IMR-90 (cell line): ENCODE measurements at regions not wholly inside any gene's neighbourhood (a gene's known extent, or its start where the extent isn't known, plus 50 kb on each side); places are given as distances from the start of the nearest gene placed in this dataset.

Experiments used
- ATAC-seq: fragments of 200-7000 bp; cut with Tn5 transposase; 2 replicates; pipeline ENCODE4 v1.9.1; 2020; ENCODE audit warnings: low read depth, mild to moderate bottlenecking, moderate library complexity
- BruUV-seq: library from RNA; stranded (reverse); fragments of 400-500 nt; replicated peaks from 2 replicates; lab custom pipeline; 2021; lab: Mats Ljungman, UMichigan
- CTCF ChIA-PET: fragments of 300-600 bp; formaldehyde crosslinking; extraction: SDS; loops from one replicate; lab custom pipeline; 2021; ENCODE audit warnings: antibody characterized with exemption; lab: Yijun Ruan, JAX
- POLR2A ChIA-PET: fragments of 300-600 bp; sonication (Branson Sonifier 250); formaldehyde crosslinking; loops from one replicate; lab custom pipeline; 2022; ENCODE audit warnings: antibody characterized with exemption; ENCODE audit not compliant: unreplicated experiment; lab: Charles Lee
- DNase-seq: peaks from one replicate; pipeline ENCODE4 v3.0.0; 2013
- H2AFZ ChIP-seq: replicated peaks from 2 replicates; pipeline ENCODE3; 2013; ENCODE audit warnings: low read length, mild to moderate bottlenecking; ENCODE audit not compliant: poor library complexity
- H2AK5ac ChIP-seq: 2 replicates; pipeline ENCODE4 v1.6.1; 2013; ENCODE audit warnings: low read depth, low read length, inconsistent platforms
- H2AK9ac ChIP-seq: replicated peaks from 2 replicates; pipeline ENCODE3; 2013; ENCODE audit warnings: mild to moderate bottlenecking, low read depth, low read length, moderate library complexity; ENCODE audit not compliant: poor library complexity
- H2BK120ac ChIP-seq: 2 replicates; pipeline ENCODE4 v1.6.1; 2013; ENCODE audit warnings: low read depth, low read length, inconsistent platforms
- H2BK15ac ChIP-seq: 3 replicates; pipeline ENCODE4 v1.6.1; 2013; ENCODE audit warnings: low read depth, low read length, inconsistent platforms
- H2BK20ac ChIP-seq: 2 replicates; pipeline ENCODE4 v1.6.1; 2013; ENCODE audit warnings: low read depth, mild to moderate bottlenecking, inconsistent platforms, low read length, moderate library complexity
- H2BK5ac ChIP-seq: 2 replicates; pipeline ENCODE4 v1.6.1; 2013; ENCODE audit warnings: mild to moderate bottlenecking, low read depth, low read length, inconsistent platforms; ENCODE audit not compliant: poor library complexity, severe bottlenecking
- H3K14ac ChIP-seq: replicated peaks from 2 replicates; pipeline ENCODE4 v1.6.1; 2013; ENCODE audit warnings: low read depth, low read length, inconsistent platforms
- H3K18ac ChIP-seq: 2 replicates; pipeline ENCODE4 v1.6.1; 2013; ENCODE audit warnings: low read depth, low read length, control low read depth
- H3K23ac ChIP-seq: 2 replicates; pipeline ENCODE4 v1.6.1; 2013; ENCODE audit warnings: low read depth, low read length, inconsistent platforms
- H3K27ac ChIP-seq: 2 replicates; pipeline ENCODE4 v1.5.1; 2013; ENCODE audit warnings: mild to moderate bottlenecking, control low read depth, low read length; ENCODE audit not compliant: insufficient read depth
- H3K27me3 ChIP-seq: 2 replicates; pipeline ENCODE4 v1.6.1; 2013; ENCODE audit warnings: low read length; ENCODE audit not compliant: control insufficient read depth, insufficient read depth
- H3K36me3 ChIP-seq: 2 replicates; pipeline ENCODE4 v1.6.1; 2013; ENCODE audit warnings: low read length, mixed read lengths; ENCODE audit not compliant: control insufficient read depth, insufficient read depth
- H3K4ac ChIP-seq: 2 replicates; pipeline ENCODE4 v1.6.1; 2013; ENCODE audit warnings: low read depth, low read length, inconsistent platforms
- H3K4me1 ChIP-seq: 2 replicates; pipeline ENCODE4 v1.6.1; 2013; ENCODE audit warnings: low read length, mixed read lengths; ENCODE audit not compliant: control insufficient read depth, insufficient read depth
- H3K4me2 ChIP-seq: 2 replicates; pipeline ENCODE4 v1.6.1; 2013; ENCODE audit warnings: low read depth, mild to moderate bottlenecking, control low read depth, low read length, moderate library complexity
- H3K4me3 ChIP-seq: 2 replicates; pipeline ENCODE4 v1.5.1; 2013; ENCODE audit warnings: low read depth, mild to moderate bottlenecking, control low read depth, low read length, moderate library complexity; ENCODE audit not compliant: insufficient read depth
- H3K56ac ChIP-seq: 2 replicates; pipeline ENCODE4 v1.6.1; 2013; ENCODE audit warnings: low read length, inconsistent platforms; ENCODE audit not compliant: insufficient read depth; ENCODE audit errors: extremely low read depth
- H3K79me1 ChIP-seq, 2 experiments: 2 replicates each; pipeline ENCODE4 v1.6.1; 2013; ENCODE audit warnings: low read length in 2 of 2, inconsistent platforms in 1 of 2, low read depth in 1 of 2
- H3K9ac ChIP-seq: 2 replicates; pipeline ENCODE4 v1.6.1; 2013; ENCODE audit warnings: low read depth, low read length, control low read depth
- H3K9me1 ChIP-seq: 2 replicates; pipeline ENCODE4 v1.6.1; 2013; ENCODE audit warnings: low read length, inconsistent platforms; ENCODE audit not compliant: insufficient read depth
- H3K9me3 ChIP-seq: 2 replicates; pipeline ENCODE4 v1.6.1; 2013; ENCODE audit warnings: low read length; ENCODE audit not compliant: control insufficient read depth, insufficient read depth
- H4K20me1 ChIP-seq: 2 replicates; pipeline ENCODE4 v1.6.1; 2013; ENCODE audit warnings: low read length, inconsistent platforms; ENCODE audit not compliant: insufficient read depth
- H4K5ac ChIP-seq: 2 replicates; pipeline ENCODE4 v1.6.1; 2013; ENCODE audit warnings: mild to moderate bottlenecking, low read depth, low read length, control low read depth
- H4K8ac ChIP-seq, 2 experiments: 2 replicates each; pipeline ENCODE4 v1.6.1; 2013; ENCODE audit warnings: low read depth in 2 of 2, low read length in 2 of 2, control low read depth in 1 of 2, inconsistent platforms in 1 of 2
- H4K91ac ChIP-seq: 2 replicates; pipeline ENCODE4 v1.6.1; 2013; ENCODE audit warnings: low read depth, low read length, inconsistent platforms; ENCODE audit not compliant: insufficient read depth
- BHLHE40 ChIP-seq: fragments of 150-350 bp; IDR thresholded peaks from 2 replicates; pipeline ENCODE4 v1.6.1; 2016; ENCODE audit warnings: mild to moderate bottlenecking, low read depth, low read length
- CEBPB ChIP-seq: IDR thresholded peaks from 2 replicates; pipeline ENCODE4 v1.6.1; 2012; ENCODE audit warnings: low read depth, low read length, improper control_type of control experiment
- CHD1 ChIP-seq: IDR thresholded peaks from 2 replicates; pipeline ENCODE4 v1.6.1; 2012; ENCODE audit warnings: low read depth, low read length, improper control_type of control experiment
- FOS ChIP-seq: fragments of 150-350 bp; IDR thresholded peaks from 2 replicates; pipeline ENCODE4 v1.6.1; 2016; ENCODE audit warnings: low read depth, low read length
- MAFK ChIP-seq: IDR thresholded peaks from 2 replicates; pipeline ENCODE4 v1.6.1; 2012; ENCODE audit warnings: low read depth, low read length, improper control_type of control experiment
- MAZ ChIP-seq: IDR thresholded peaks from 2 replicates; pipeline ENCODE4 v1.6.1; 2012; ENCODE audit warnings: low read depth, mild to moderate bottlenecking, low read length, improper control_type of control experiment, moderate library complexity, borderline replicate concordance
- MXI1 ChIP-seq: IDR thresholded peaks from 2 replicates; pipeline ENCODE4 v1.6.1; 2012; ENCODE audit warnings: low read depth, mild to moderate bottlenecking, low read length, moderate library complexity, borderline replicate concordance
- NFE2L2 ChIP-seq: fragments of 150-350 bp; IDR thresholded peaks from 2 replicates; pipeline ENCODE4 v1.6.1; 2016; ENCODE audit warnings: low read depth, mild to moderate bottlenecking, low read length
- POLR2A ChIP-seq: IDR thresholded peaks from 2 replicates; pipeline ENCODE4 v1.6.1; 2012; ENCODE audit warnings: mild to moderate bottlenecking, low read depth, low read length
- RAD21 ChIP-seq: IDR thresholded peaks from 2 replicates; pipeline ENCODE4 v1.6.1; 2012; ENCODE audit warnings: low read length, improper control_type of control experiment
- RCOR1 ChIP-seq: IDR thresholded peaks from 2 replicates; pipeline ENCODE4 v1.6.1; 2012; ENCODE audit warnings: mild to moderate bottlenecking, low read length, improper control_type of control experiment; ENCODE audit not compliant: insufficient replicate concordance
- RFX5 ChIP-seq: IDR thresholded peaks from 2 replicates; pipeline ENCODE4 v1.8.0; 2012; ENCODE audit warnings: low read depth, mild to moderate bottlenecking, low read length, moderate library complexity
- SMC3 ChIP-seq: fragments of 150-350 bp; IDR thresholded peaks from 2 replicates; pipeline ENCODE4 v1.6.1; 2016; ENCODE audit warnings: low read depth, mild to moderate bottlenecking, antibody characterized with exemption, low read length, moderate library complexity
- WGBS, 2 experiments: methylation state at CpG; one replicate each; pipeline versions ENCODE4 v1.1.5 to v1.1.7; 2013; ENCODE audit warnings: missing lambda C conversion rate in 2 of 2; ENCODE audit not compliant: insufficient read length in 1 of 2; ENCODE audit errors: extremely low coverage in 2 of 2; 5-methylcytosine and 5-hydroxymethylcytosine counted together
- dilution Hi-C: fragments of 300-500 bp; cut with HindIII; formaldehyde crosslinking; loops from one replicate; pipeline ENCODE4 v1.14.3; 2018; ENCODE audit warnings: low sequenced_read_pairs; ENCODE audit not compliant: unreplicated experiment
- in situ Hi-C: fragments of 300-500 bp; cut with MboI; formaldehyde crosslinking; loops from 3 replicates; pipeline ENCODE4 v1.14.3; 2019; ENCODE audit warnings: low sequenced_read_pairs, inconsistent platforms, mixed read lengths
- intact Hi-C: fragments of 100-400 bp; cut with micrococcal nuclease; formaldehyde crosslinking; loops from 2 replicates; pipeline ENCODE4 v1.10.0; 2022
- TF ChIP-seq, protein P1 (sequence below): conservative IDR thresholded peaks from 2 replicates; pipeline ENCODE4 v1.5.1; 2012; ENCODE audit warnings: mild to moderate bottlenecking, low read depth, low read length, improper control_type of control experiment
- TF ChIP-seq, protein P2 (sequence below): fragments of 150-350 bp; IDR thresholded peaks from 2 replicates; pipeline ENCODE4 v1.6.1; 2016; ENCODE audit warnings: low read depth, mild to moderate bottlenecking, low read length, moderate library complexity, borderline replicate concordance
- TF ChIP-seq, protein P3 (sequence below): fragments of 150-350 bp; IDR thresholded peaks from 2 replicates; pipeline ENCODE4 v1.6.1; 2017; ENCODE audit warnings: mild to moderate bottlenecking, antibody characterized with exemption, low read length, low read depth

DNA sequence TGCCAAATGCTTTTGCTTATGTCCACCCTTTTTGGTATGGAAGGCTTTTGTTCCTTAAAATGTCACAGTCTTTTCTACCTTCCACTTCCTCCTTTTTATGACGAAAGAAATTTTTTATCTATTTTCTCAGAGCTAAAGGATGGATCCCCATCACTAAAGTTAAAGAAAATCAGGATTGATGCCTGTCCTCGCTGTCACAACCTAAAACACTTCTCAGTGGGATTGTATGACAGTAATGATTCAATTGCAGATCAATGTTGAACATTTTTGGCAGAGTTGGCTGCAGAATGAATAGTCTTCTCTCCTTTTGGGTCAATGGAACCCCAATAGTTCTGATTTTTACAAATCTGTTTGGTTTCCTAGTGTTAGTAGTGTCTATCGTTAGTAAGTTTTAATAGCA lies 549.8 kb upstream of the ROBO2 start:
- Histone ChIP-seq H2BK15ac (no peak overlapping the region), H3K56ac (no peak overlapping the region), H4K20me1 (no peaks in the 10 kb centered on the region), H3K18ac (no peak overlapping the region), H3K4me2 (no peak overlapping the region), H3K27me3 (no peaks in the 10 kb centered on the region), H3K14ac (no peak overlapping the region), H3K79me1 (peaks cover 0 to 4% of the 10 kb centered on the region in 2 experiments; a peak in 1 of 4 replicates), H3K36me3 (no peaks in the 10 kb centered on the region), H3K9me3 (peaks cover 5% of the 10 kb centered on the region; the same call in 1 of the 2 replicates), H3K4ac (no peak overlapping the region), H2BK5ac (no peak overlapping the region), H4K91ac (no peak overlapping the region), H3K23ac (no peak overlapping the region), H4K8ac (no peak overlapping the region), H3K4me3 (no peak overlapping the region), H2AK5ac (no peak overlapping the region), H4K5ac (no peak overlapping the region), H2BK20ac (no peak overlapping the region), H2AFZ (no peak overlapping the region), H3K9me1 (0 out of 2 replicates have a peak, but pooled peaks cover 3% of the 10 kb centered on the region), H2BK120ac (no peak overlapping the region), H3K27ac (no peak overlapping the region), H2AK9ac (no peak overlapping the region), H3K9ac (no peak overlapping the region), H3K4me1 (peaks cover 2% of the 10 kb centered on the region; the same call in 1 of the 2 replicates)
- intact Hi-C loops: no loop called here
- no peak for TF ChIP-seq RAD21
- TF ChIP-seq, protein P1, sequence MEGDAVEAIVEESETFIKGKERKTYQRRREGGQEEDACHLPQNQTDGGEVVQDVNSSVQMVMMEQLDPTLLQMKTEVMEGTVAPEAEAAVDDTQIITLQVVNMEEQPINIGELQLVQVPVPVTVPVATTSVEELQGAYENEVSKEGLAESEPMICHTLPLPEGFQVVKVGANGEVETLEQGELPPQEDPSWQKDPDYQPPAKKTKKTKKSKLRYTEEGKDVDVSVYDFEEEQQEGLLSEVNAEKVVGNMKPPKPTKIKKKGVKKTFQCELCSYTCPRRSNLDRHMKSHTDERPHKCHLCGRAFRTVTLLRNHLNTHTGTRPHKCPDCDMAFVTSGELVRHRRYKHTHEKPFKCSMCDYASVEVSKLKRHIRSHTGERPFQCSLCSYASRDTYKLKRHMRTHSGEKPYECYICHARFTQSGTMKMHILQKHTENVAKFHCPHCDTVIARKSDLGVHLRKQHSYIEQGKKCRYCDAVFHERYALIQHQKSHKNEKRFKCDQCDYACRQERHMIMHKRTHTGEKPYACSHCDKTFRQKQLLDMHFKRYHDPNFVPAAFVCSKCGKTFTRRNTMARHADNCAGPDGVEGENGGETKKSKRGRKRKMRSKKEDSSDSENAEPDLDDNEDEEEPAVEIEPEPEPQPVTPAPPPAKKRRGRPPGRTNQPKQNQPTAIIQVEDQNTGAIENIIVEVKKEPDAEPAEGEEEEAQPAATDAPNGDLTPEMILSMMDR: no peak
- TF ChIP-seq FOS: no peak
- TF ChIP-seq, protein P2, sequence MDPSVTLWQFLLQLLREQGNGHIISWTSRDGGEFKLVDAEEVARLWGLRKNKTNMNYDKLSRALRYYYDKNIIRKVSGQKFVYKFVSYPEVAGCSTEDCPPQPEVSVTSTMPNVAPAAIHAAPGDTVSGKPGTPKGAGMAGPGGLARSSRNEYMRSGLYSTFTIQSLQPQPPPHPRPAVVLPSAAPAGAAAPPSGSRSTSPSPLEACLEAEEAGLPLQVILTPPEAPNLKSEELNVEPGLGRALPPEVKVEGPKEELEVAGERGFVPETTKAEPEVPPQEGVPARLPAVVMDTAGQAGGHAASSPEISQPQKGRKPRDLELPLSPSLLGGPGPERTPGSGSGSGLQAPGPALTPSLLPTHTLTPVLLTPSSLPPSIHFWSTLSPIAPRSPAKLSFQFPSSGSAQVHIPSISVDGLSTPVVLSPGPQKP: no peak
- no peak for TF ChIP-seq CHD1
- TF ChIP-seq POLR2A: no peak
- TF ChIP-seq RFX5: no peak
- TF ChIP-seq RCOR1: no peak
- TF ChIP-seq, protein P3, sequence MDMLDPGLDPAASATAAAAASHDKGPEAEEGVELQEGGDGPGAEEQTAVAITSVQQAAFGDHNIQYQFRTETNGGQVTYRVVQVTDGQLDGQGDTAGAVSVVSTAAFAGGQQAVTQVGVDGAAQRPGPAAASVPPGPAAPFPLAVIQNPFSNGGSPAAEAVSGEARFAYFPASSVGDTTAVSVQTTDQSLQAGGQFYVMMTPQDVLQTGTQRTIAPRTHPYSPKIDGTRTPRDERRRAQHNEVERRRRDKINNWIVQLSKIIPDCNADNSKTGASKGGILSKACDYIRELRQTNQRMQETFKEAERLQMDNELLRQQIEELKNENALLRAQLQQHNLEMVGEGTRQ: no peak
- TF ChIP-seq BHLHE40: no peak
- no peak for TF ChIP-seq NFE2L2
- no peak for TF ChIP-seq MXI1
- TF ChIP-seq SMC3: no peak
- no peak for TF ChIP-seq MAFK
- TF ChIP-seq MAZ: no peak
- no peak for TF ChIP-seq CEBPB
- POLR2A ChIA-PET: interaction anchor here (0.7 kb wide), 1 partner anchor 14 kb away, joined by 5 read pairs; no protein-coding TSS in a partner anchor
- no CpG with 5 or more reads among the region's 3 CpGs for WGBS, 2 experiments
- ATAC-seq: no peak
- in situ Hi-C loops: no loop called here
- CTCF ChIA-PET: interaction anchor here (0.7 kb wide), 1 partner anchor 285 kb away, joined by 14 read pairs; no protein-coding TSS in a partner anchor
- no peak for DNase-seq
- no TSS peak for BruUV-seq
- dilution Hi-C loops: no loop called here
